OCI-LY3 (cell line): ENCODE measurements at regions not wholly inside any gene's neighbourhood (a gene's known extent, or its start where the extent isn't known, plus 50 kb on each side); places are given as distances from the start of the nearest gene placed in this dataset.

Source experiments
- H2AFZ ChIP-seq: fragments of 200-600, 300-600 bp; shearing (Covaris generic); 2 replicates; pipeline ENCODE4 v1.6.0; 2014; ENCODE audit warnings: antibody characterized with exemption, low read depth, low read length
- H3K27ac ChIP-seq: fragments of 200-600, 300-600 bp; sonication (generic); 2 replicates; pipeline ENCODE4 v1.5.1; 2014; ENCODE audit warnings: mild to moderate bottlenecking, low read length, moderate library complexity, mixed read lengths
- H3K27me3 ChIP-seq: fragments of 200-600, 300-600 bp; sonication (generic); 2 replicates; pipeline ENCODE4 v1.6.1; 2014; ENCODE audit warnings: low read depth, low read length, mixed read lengths
- H3K36me3 ChIP-seq: fragments of 200-600, 300-600 bp; sonication (generic); replicated peaks from 2 replicates; pipeline ENCODE3; 2014; ENCODE audit warnings: low read depth, low read length, mixed read lengths
- H3K4me1 ChIP-seq: fragments of 300-600, 200-600 bp; sonication (generic); 2 replicates; pipeline ENCODE4 v1.6.1; 2014; ENCODE audit warnings: low read length, mixed read lengths
- H3K4me2 ChIP-seq: fragments of 200-600, 300-600 bp; sonication (generic); 2 replicates; pipeline ENCODE4 v1.6.1; 2014; ENCODE audit warnings: low read length, mixed read lengths
- H3K4me3 ChIP-seq: fragments of 300-600, 200-600 bp; sonication (generic); 2 replicates; pipeline ENCODE4 v1.5.1; 2014; ENCODE audit warnings: antibody characterized with exemption, mild to moderate bottlenecking, low read length, moderate library complexity
- H3K79me2 ChIP-seq: fragments of 300-600, 200-600 bp; shearing (Covaris generic); 2 replicates; pipeline ENCODE4 v1.6.1; 2014; ENCODE audit warnings: mild to moderate bottlenecking, low read length, mixed read lengths
- H3K9ac ChIP-seq: fragments of 300-600, 200-600 bp; shearing (Covaris generic); 2 replicates; pipeline ENCODE4 v1.6.0; 2014; ENCODE audit warnings: mild to moderate bottlenecking, low read length, moderate library complexity
- H3K9me3 ChIP-seq: fragments of 200-600, 300-600 bp; shearing (Covaris generic); 2 replicates; pipeline ENCODE4 v1.6.1; 2014; ENCODE audit warnings: low read length, mixed read lengths; ENCODE audit not compliant: insufficient read depth
- H4K20me1 ChIP-seq: fragments of 200-600, 300-600 bp; sonication (generic); 2 replicates; pipeline ENCODE4 v1.6.1; 2016; ENCODE audit warnings: low read length, mixed read lengths; ENCODE audit not compliant: insufficient read depth
- EZH2phosphoT487 ChIP-seq: fragments of 200-600 bp; shearing (Covaris generic); IDR thresholded peaks from 2 replicates; pipeline ENCODE4 v1.6.1; 2018; ENCODE audit warnings: antibody characterized with exemption, mixed run types, low read depth
- TF ChIP-seq, protein P1 (sequence below): fragments of 200-600, 300-600 bp; sonication (generic); IDR thresholded peaks from 2 replicates; pipeline ENCODE4 v1.5.1; 2014; ENCODE audit warnings: antibody characterized with exemption, low read length, low read depth

DNA sequence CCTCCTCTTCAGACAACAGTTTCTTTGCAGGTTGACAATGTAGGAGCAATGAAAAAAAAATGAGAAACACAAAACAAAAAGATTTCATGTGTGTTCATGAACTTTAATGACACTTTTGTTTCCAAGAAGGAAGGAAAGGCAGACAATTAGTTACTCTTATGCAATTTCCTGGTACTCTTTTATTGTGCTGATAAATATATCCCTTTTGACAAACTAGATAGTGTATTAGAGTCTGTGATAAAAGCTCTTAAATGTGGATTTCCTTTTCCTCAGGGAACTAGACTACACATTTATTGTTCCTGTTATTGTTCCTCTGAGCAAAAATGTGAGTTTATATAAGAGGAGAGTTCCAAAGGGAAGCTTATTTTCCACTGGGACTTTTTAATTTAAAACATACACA is 188.7 kb upstream of the NRXN1 start:
- TF ChIP-seq, protein P1, sequence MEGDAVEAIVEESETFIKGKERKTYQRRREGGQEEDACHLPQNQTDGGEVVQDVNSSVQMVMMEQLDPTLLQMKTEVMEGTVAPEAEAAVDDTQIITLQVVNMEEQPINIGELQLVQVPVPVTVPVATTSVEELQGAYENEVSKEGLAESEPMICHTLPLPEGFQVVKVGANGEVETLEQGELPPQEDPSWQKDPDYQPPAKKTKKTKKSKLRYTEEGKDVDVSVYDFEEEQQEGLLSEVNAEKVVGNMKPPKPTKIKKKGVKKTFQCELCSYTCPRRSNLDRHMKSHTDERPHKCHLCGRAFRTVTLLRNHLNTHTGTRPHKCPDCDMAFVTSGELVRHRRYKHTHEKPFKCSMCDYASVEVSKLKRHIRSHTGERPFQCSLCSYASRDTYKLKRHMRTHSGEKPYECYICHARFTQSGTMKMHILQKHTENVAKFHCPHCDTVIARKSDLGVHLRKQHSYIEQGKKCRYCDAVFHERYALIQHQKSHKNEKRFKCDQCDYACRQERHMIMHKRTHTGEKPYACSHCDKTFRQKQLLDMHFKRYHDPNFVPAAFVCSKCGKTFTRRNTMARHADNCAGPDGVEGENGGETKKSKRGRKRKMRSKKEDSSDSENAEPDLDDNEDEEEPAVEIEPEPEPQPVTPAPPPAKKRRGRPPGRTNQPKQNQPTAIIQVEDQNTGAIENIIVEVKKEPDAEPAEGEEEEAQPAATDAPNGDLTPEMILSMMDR = no peak
- no peak for TF ChIP-seq EZH2phosphoT487
- no peak overlapping the region for H3K27ac ChIP-seq

DNA sequence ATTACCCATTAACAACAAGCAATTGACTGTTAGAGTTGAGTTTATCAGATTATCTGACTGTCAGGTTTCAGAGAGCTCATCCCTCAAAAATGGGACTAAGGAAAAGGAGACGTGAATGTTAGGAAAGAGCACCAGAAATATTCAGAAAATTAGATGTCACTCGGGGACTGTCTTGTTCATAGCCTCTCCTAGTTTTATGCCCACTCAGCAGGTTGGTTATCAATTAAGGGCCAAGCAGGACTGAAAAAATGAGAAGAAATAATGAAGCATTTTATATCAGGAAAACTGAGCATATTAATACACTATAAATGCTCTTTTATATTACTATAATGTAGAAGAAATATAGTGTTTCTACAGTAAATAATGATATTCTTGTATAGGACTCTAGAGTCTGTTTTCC is 188.1 kb upstream of the NRXN1 start:
- H3K4me3 ChIP-seq = no peak overlapping the region
- H3K27ac ChIP-seq = no peak overlapping the region
- H3K4me2 ChIP-seq = no peak overlapping the region
- H3K4me1 ChIP-seq = no peaks in the 10 kb centered on the region
- H2AFZ ChIP-seq = no peak overlapping the region
- TF ChIP-seq EZH2phosphoT487 = no peak
- TF ChIP-seq, protein P1 = no peak
- no peaks in the 10 kb centered on the region for H3K36me3 ChIP-seq
- H4K20me1 ChIP-seq = no peaks in the 10 kb centered on the region
- no peaks in the 10 kb centered on the region for H3K79me2 ChIP-seq
- H3K27me3 ChIP-seq = no peaks in the 10 kb centered on the region
- H3K9me3 ChIP-seq = no peaks in the 10 kb centered on the region
- no peak overlapping the region for H3K9ac ChIP-seq

More for the DNA sequence above, 188.7 kb upstream of the NRXN1 start:
- H3K9ac ChIP-seq = no peak overlapping the region
- no peak overlapping the region for H2AFZ ChIP-seq
- H3K4me3 ChIP-seq = no peak overlapping the region
- no peaks in the 10 kb centered on the region for H4K20me1 ChIP-seq
- H3K79me2 ChIP-seq = no peaks in the 10 kb centered on the region
- no peaks in the 10 kb centered on the region for H3K9me3 ChIP-seq
- no peaks in the 10 kb centered on the region for H3K27me3 ChIP-seq
- H3K4me2 ChIP-seq = no peak overlapping the region
- H3K36me3 ChIP-seq = no peaks in the 10 kb centered on the region
- H3K4me1 ChIP-seq = no peaks in the 10 kb centered on the region

DNA sequence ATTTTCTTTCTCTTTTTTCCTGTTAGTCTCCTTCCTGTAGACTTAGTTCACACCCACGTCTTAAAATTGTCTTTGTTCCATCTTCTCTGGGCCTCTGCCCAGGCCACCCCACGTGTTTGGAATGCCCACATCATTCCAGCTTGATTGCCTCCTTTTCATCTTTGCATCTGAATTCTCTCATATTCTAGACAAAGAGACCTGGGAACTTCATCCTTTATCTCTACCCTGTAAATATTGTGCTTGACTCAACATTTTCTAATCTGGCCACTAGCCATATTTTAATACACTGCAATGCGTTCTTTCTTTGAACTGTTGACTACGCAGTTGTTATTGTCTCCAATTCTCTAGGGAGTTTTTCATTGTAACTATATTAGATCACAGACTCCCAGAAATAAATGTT is 187.5 kb upstream of the NRXN1 start:
- H3K4me1 ChIP-seq = no peaks in the 10 kb centered on the region
- no peaks in the 10 kb centered on the region for H3K27me3 ChIP-seq
- no peaks in the 10 kb centered on the region for H4K20me1 ChIP-seq
- no peak overlapping the region for H3K4me3 ChIP-seq
- H2AFZ ChIP-seq = no peak overlapping the region
- TF ChIP-seq, protein P1 = no peak
- no peak for TF ChIP-seq EZH2phosphoT487
- no peaks in the 10 kb centered on the region for H3K9me3 ChIP-seq
- H3K36me3 ChIP-seq = no peaks in the 10 kb centered on the region
- H3K79me2 ChIP-seq = no peaks in the 10 kb centered on the region
- no peak overlapping the region for H3K4me2 ChIP-seq
- no peak overlapping the region for H3K9ac ChIP-seq
- H3K27ac ChIP-seq = no peak overlapping the region

DNA sequence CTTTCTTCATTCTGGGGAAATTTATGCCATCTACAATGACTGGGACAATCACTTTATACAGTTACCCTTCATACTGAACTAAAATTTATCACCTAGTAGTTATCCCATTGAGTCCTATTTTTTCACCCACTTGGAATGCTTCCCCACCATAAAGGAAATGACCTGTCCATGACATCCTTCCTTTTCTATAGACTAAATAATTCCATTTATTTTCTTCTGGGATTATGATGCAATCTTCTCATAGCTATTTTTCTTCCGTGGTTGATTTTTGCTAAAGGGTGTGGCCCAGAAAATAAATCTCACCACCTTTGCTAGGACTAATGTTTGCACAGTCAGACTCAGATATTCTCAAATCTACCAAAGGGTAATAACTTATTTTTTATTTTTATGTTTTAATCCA is 186.1 kb upstream of the NRXN1 start:
- Histone ChIP-seq H3K27ac (no peak overlapping the region), H3K4me2 (no peak overlapping the region), H3K4me3 (no peak overlapping the region), H4K20me1 (no peaks in the 10 kb centered on the region), H3K79me2 (no peaks in the 10 kb centered on the region), H3K9ac (no peak overlapping the region), H2AFZ (no peak overlapping the region), H3K36me3 (no peaks in the 10 kb centered on the region), H3K4me1 (no peaks in the 10 kb centered on the region), H3K9me3 (no peaks in the 10 kb centered on the region), H3K27me3 (no peaks in the 10 kb centered on the region)
- TF ChIP-seq, protein P1 = no peak
- TF ChIP-seq EZH2phosphoT487 = no peak
